HCT116 (cell line): ENCODE measurements at regions not wholly inside any gene's neighbourhood (a gene's known extent, or its start where the extent isn't known, plus 50 kb on each side); places are given as distances from the start of the nearest gene placed in this dataset.

ENCODE experiments used
- CTCF ChIP-seq, 3 experiments: fragments of 200-600 bp in 1 of 3; sonication (generic) in 1 of 3; IDR thresholded peaks in 2 of 3; conservative IDR thresholded peaks in 1 of 3; 2 replicates each; pipeline ENCODE4 v1.5.1; 2012 to 2017; ENCODE audit warnings: low read depth in 2 of 3, low read length in 2 of 3, antibody characterized with exemption in 1 of 3, borderline replicate concordance in 1 of 3, control low read depth in 1 of 3, mild to moderate bottlenecking in 1 of 3, mixed read lengths in 1 of 3, mixed run types in 1 of 3, moderate library complexity in 1 of 3; ENCODE audit not compliant: insufficient read depth in 1 of 3
- POLR2AphosphoS5 ChIP-seq: IDR thresholded peaks from 2 replicates; pipeline ENCODE4 v1.6.1; 2011; ENCODE audit warnings: mild to moderate bottlenecking, low read depth, low read length, moderate library complexity

- TF ChIP-seq CTCF (IDR thresholded peaks at IDR 0.05 in 2 of 3, conservative IDR thresholded peaks at IDR 0.05 in 1 of 3; ENCODE audit: borderline replicate concordance in 1 of 3, insufficient read depth in 1 of 3, low read depth in 2 of 3, low read length in 2 of 3), result no peak
- TF ChIP-seq POLR2AphosphoS5, result no peak
Measured at GRCh38 chr12:22935501-22935900, 310.5 kb downstream of the ETNK1 start.
